ENCODE measurements at regions not wholly inside any gene's neighbourhood (a gene's known extent, or its start where the extent isn't known, plus 50 kb on each side); places are given as distances from the start of the nearest gene placed in this dataset.

- DNase-seq = no peak
Measured at GRCh38 chr3:117695871-117696645, 986.5 kb downstream of the TUSC7 start.

- no peak for DNase-seq
Measured at GRCh38 chr3:117696851-117697407, 987.4 kb downstream of the TUSC7 start.

GRCh38 chr3:117699058-117699457 is 989.5 kb downstream of the TUSC7 start:
- no peak for DNase-seq

GRCh38 chr3:117700573-117701360 is 991.2 kb downstream of the TUSC7 start:
- DNase-seq = peak; percentile 41

GRCh38 chr3:117705011-117705410 is 995.4 kb downstream of the TUSC7 start:
- no peak for DNase-seq

GRCh38 chr3:117706037-117706436 is 996.5 kb downstream of the TUSC7 start:
- DNase-seq = peak; percentile 92

- no peak for DNase-seq
Measured at GRCh38 chr3:117706756-117707155, 997.2 kb downstream of the TUSC7 start.

- DNase-seq = peak; percentile 57
Measured at GRCh38 chr3:117708601-117709000, 999.0 kb downstream of the TUSC7 start.

- no peak for DNase-seq
Measured at GRCh38 chr3:117709108-117709507, 999.5 kb downstream of the TUSC7 start.

GRCh38 chr3:117710501-117710900 is 1000.9 kb downstream of the TUSC7 start:
- DNase-seq = no peak

- peak; percentile 29 for DNase-seq
Measured at GRCh38 chr3:117719316-117719926, 1009.8 kb downstream of the TUSC7 start.

GRCh38 chr3:117721866-117722265 is 1012.3 kb downstream of the TUSC7 start:
- DNase-seq = no peak

GRCh38 chr3:117722856-117723255 is 1013.3 kb downstream of the TUSC7 start:
- DNase-seq = no peak

- DNase-seq = no peak
Measured at GRCh38 chr3:117723825-117724224, 1014.2 kb downstream of the TUSC7 start.

GRCh38 chr3:117725314-117725713 is 1015.7 kb downstream of the TUSC7 start:
- no peak for DNase-seq

GRCh38 chr3:117726776-117727175 is 1017.2 kb downstream of the TUSC7 start:
- DNase-seq = no peak

- no peak for DNase-seq
Measured at GRCh38 chr3:117728226-117728625, 1018.6 kb downstream of the TUSC7 start.

- peak; percentile 87 for DNase-seq
Measured at GRCh38 chr3:117734496-117734895, 1024.9 kb downstream of the TUSC7 start.

GRCh38 chr3:117735481-117736101 is 1026.0 kb downstream of the TUSC7 start:
- DNase-seq = peak; percentile 85

- no peak for DNase-seq
Measured at GRCh38 chr3:117736846-117737245, 1027.3 kb downstream of the TUSC7 start.

- DNase-seq = no peak
Measured at GRCh38 chr3:117743993-117744392, 1034.4 kb downstream of the TUSC7 start.

- no peak for DNase-seq
Measured at GRCh38 chr3:117744935-117745334, 1035.4 kb downstream of the TUSC7 start.

GRCh38 chr3:117745516-117745915 is 1035.9 kb downstream of the TUSC7 start:
- DNase-seq = no peak

Data from HCEC 1CT (cell line).